HG02759 (cell line): ENCODE measurements at regions not wholly inside any gene's neighbourhood (a gene's known extent, or its start where the extent isn't known, plus 50 kb on each side); places are given as distances from the start of the nearest gene placed in this dataset.

Experiments used
- ATAC-seq: cut with Tn5 transposase; IDR thresholded peaks from one replicate; pipeline ENCODE4 v1.9.1; 2021; ENCODE audit warnings: mild to moderate bottlenecking, moderate library complexity; ENCODE audit not compliant: unreplicated experiment

GRCh38 chr16:5490499-5490898, 392.9 kb upstream of the EEF2KMT start:
- ATAC-seq: no peak

- no peak for ATAC-seq
Observed at GRCh38 chr16:5488581-5488980, 391.0 kb upstream of the EEF2KMT start.

- no peak for ATAC-seq
Observed at GRCh38 chr16:5487728-5488127, 390.1 kb upstream of the EEF2KMT start.

- ATAC-seq: no peak
Observed at GRCh38 chr16:5482256-5482655, 384.7 kb upstream of the EEF2KMT start.

- ATAC-seq: no peak
Observed at GRCh38 chr16:5480431-5481195, 383.0 kb upstream of the EEF2KMT start.

GRCh38 chr16:5479926-5480325, 382.3 kb upstream of the EEF2KMT start:
- no peak for ATAC-seq

GRCh38 chr16:5478036-5478435, 380.4 kb upstream of the EEF2KMT start:
- ATAC-seq: no peak

GRCh38 chr16:5477251-5477650, 379.7 kb upstream of the EEF2KMT start:
- no peak for ATAC-seq

GRCh38 chr16:5472552-5472951, 375.0 kb upstream of the EEF2KMT start:
- ATAC-seq: no peak

GRCh38 chr16:5468488-5468887, 370.9 kb upstream of the EEF2KMT start:
- ATAC-seq: no peak

- ATAC-seq: no peak
Observed at GRCh38 chr16:5467552-5467951, 370.0 kb upstream of the EEF2KMT start.

GRCh38 chr16:5466551-5466950, 369.0 kb upstream of the EEF2KMT start:
- ATAC-seq: no peak

- ATAC-seq: no peak
Observed at GRCh38 chr16:5465714-5466113, 368.1 kb upstream of the EEF2KMT start.

GRCh38 chr16:5463820-5464219, 366.2 kb upstream of the EEF2KMT start:
- ATAC-seq: no peak

GRCh38 chr16:5461574-5461973, 364.0 kb upstream of the EEF2KMT start:
- no peak for ATAC-seq

GRCh38 chr16:5461141-5461540, 363.5 kb upstream of the EEF2KMT start:
- no peak for ATAC-seq

- ATAC-seq: no peak
Observed at GRCh38 chr16:5460701-5461100, 363.1 kb upstream of the EEF2KMT start.

- no peak for ATAC-seq
Observed at GRCh38 chr16:5459863-5460262, 362.3 kb upstream of the EEF2KMT start.

- ATAC-seq: no peak
Observed at GRCh38 chr16:5455110-5455509, 357.5 kb upstream of the EEF2KMT start.

- ATAC-seq: no peak
Observed at GRCh38 chr16:5454349-5454748, 356.8 kb upstream of the EEF2KMT start.

- ATAC-seq: no peak
Observed at GRCh38 chr16:5451641-5452040, 354.0 kb upstream of the EEF2KMT start.

GRCh38 chr16:5450409-5451104, 353.0 kb upstream of the EEF2KMT start:
- ATAC-seq: no peak
